ENCODE measurements at regions not wholly inside any gene's neighbourhood (a gene's known extent, or its start where the extent isn't known, plus 50 kb on each side); places are given as distances from the start of the nearest gene placed in this dataset.

DNA sequence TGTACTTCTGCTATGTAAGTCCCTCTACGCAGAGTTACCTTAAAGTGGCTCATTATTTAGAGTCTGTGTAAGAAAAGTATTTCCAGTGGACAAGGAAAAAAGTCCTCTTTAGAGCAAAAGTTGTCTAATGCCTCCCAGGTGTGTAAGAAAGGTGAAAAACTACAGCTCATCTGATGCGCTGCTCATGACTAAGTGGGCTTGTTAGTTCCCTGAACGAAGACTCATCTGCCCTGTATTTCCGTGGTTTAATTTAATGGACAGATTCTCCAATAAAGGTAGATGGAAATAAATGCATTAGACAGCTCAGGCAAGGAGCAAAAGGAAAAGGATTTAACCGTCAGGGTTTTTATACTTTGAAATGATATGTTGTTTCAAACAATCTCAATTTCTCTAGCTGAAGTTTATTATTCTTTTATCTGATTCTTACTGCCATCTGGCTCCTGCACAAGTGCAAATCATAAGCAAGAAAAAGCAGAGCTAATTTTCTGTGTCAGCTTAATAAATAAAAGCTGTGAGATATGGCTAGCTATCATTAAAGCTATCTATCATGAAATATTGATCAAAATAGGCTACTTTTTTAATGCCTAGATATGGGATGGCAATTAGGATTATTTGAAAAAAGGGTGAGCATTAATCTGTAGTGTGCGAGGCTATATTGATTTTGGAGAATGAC, 73.7 kb upstream of the PCDH9 start:
- no peak for DNase-seq

- no peak for DNase-seq
Observed at GRCh38 chr13:67299751-67300150, 69.6 kb upstream of the PCDH9 start.

- DNase-seq, result no peak
Observed at GRCh38 chr13:67299072-67299635, 69.0 kb upstream of the PCDH9 start.

GRCh38 chr13:67298297-67298696, 68.2 kb upstream of the PCDH9 start:
- no peak for DNase-seq

GRCh38 chr13:67296511-67296910, 66.4 kb upstream of the PCDH9 start:
- DNase-seq, result no peak

- no peak for DNase-seq
Observed at GRCh38 chr13:67292886-67293285, 62.8 kb upstream of the PCDH9 start.

- DNase-seq, result no peak
Observed at GRCh38 chr13:67285611-67286010, 55.5 kb upstream of the PCDH9 start.

DNA sequence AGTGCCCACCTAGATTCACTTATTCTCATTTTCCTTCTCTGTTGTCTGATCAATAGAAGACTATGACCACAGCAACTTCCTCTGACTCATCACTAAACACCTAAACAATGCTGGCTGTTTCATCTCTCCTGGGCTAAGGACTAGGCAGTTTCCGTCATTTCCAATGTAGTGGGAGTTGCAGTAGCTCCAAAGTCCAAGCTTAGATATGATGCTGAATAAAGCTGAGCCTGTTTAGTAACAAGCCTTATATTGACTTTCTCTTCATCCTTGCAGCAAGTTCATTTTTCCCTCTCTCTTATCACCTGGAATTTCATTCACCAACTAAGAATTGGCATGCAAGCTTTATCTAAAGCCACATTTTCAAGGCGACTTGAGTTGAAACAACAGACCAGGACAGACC, 53.5 kb upstream of the PCDH9 start:
- no peak for DNase-seq

DNA sequence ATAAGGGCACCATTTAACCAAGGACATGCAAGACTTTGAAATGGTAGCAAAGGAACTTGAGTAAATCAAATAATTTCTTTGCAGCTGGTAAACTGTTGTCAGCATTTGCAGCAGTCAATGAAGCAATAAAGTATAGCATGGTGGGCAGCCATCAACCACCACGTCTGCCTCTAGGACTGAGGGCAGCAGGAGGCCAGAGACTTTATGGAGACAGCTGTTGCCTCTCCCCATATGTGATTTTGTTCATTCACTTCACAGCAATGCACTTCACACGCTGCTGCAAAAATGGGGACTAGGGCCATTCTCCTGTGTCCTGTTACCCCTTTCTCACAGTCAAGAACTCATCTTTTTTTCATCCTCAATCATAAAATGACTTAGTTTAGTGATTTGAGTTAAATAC, 51.3 kb upstream of the PCDH9 start:
- no peak for DNase-seq
